H1 (cell line): ENCODE measurements at regions not wholly inside any gene's neighbourhood (a gene's known extent, or its start where the extent isn't known, plus 50 kb on each side); places are given as distances from the start of the nearest gene placed in this dataset.

ENCODE experiments used
- CTCF ChIA-PET: fragments of 300-600 bp; sonication (Branson Sonifier 250); formaldehyde crosslinking; loops from one replicate; lab custom pipeline; 2021; ENCODE audit not compliant: partially characterized antibody; lab: Charles Lee
- POLR2A ChIA-PET: fragments of 300-600 bp; sonication (Branson Sonifier 250); formaldehyde crosslinking; loops from one replicate; lab custom pipeline; 2021; ENCODE audit warnings: inconsistent platforms; ENCODE audit not compliant: partially characterized antibody; lab: Charles Lee
- DNase-seq, 2 experiments: peaks; one replicate each; pipeline versions ENCODE4 v3.0.0 to v3.0.0-alpha.2; 2010 to 2022; ENCODE audit warnings: low spot score in 2 of 2, low read depth in 1 of 2, mixed read lengths in 1 of 2
- FAIRE-seq: peaks from 2 replicates; lab custom pipeline; 2011; peaks lifted over from hg19 to GRCh38; lab: Jason Lieb, UNC
- H2AFZ ChIP-seq: 2 replicates; pipeline ENCODE4 v1.8.1; 2012; ENCODE audit warnings: low read length, inconsistent platforms
- H2AK5ac ChIP-seq: 2 replicates; pipeline ENCODE4 v1.6.1; 2013; ENCODE audit warnings: low read depth, low read length
- H2BK120ac ChIP-seq: replicated peaks from 2 replicates; pipeline ENCODE3; 2013; ENCODE audit warnings: low read depth, low read length, inconsistent platforms
- H2BK12ac ChIP-seq: 2 replicates; pipeline ENCODE4 v1.6.1; 2013; ENCODE audit warnings: low read depth, low read length
- H2BK15ac ChIP-seq: 2 replicates; pipeline ENCODE4 v1.6.1; 2013; ENCODE audit warnings: low read length
- H2BK20ac ChIP-seq: 2 replicates; pipeline ENCODE4 v1.6.1; 2013; ENCODE audit warnings: low read length
- H2BK5ac ChIP-seq: 2 replicates; pipeline ENCODE4 v1.6.1; 2013; ENCODE audit warnings: low read depth, low read length
- H3K14ac ChIP-seq: 2 replicates; pipeline ENCODE4 v1.6.1; 2013; ENCODE audit warnings: inconsistent platforms; ENCODE audit not compliant: insufficient read length
- H3K18ac ChIP-seq: 2 replicates; pipeline ENCODE4 v1.6.1; 2013; ENCODE audit warnings: low read length; ENCODE audit errors: extremely low read depth
- H3K23ac ChIP-seq: 2 replicates; pipeline ENCODE4 v1.6.1; 2013; ENCODE audit warnings: inconsistent platforms; ENCODE audit not compliant: insufficient read length
- H3K23me2 ChIP-seq: 2 replicates; pipeline ENCODE4 v1.6.1; 2013; ENCODE audit warnings: low read depth, low read length
- H3K27ac ChIP-seq: 2 replicates; pipeline ENCODE4 v1.6.1; 2011; ENCODE audit warnings: low read depth, low read length, inconsistent platforms
- H3K27me3 ChIP-seq, 4 experiments: replicated peaks in 1 of 4; 1 replicate in 1 of 4; 2 replicates in 3 of 4; pipeline versions ENCODE4 v1.6.1 to v1.8.1; 2011 to 2013; ENCODE audit warnings: low read length in 3 of 4, mild to moderate bottlenecking in 3 of 4, inconsistent platforms in 2 of 4, mixed read lengths in 2 of 4, moderate library complexity in 1 of 4; ENCODE audit not compliant: control insufficient read depth in 3 of 4, insufficient read depth in 3 of 4; ENCODE audit errors: extremely low read depth in 1 of 4
- H3K36me3 ChIP-seq, 4 experiments: 2 replicates each; pipeline versions ENCODE4 v1.6.1 to v1.8.1; 2011 to 2013; ENCODE audit warnings: mild to moderate bottlenecking in 4 of 4, low read length in 3 of 4, moderate library complexity in 2 of 4, control low read depth in 1 of 4, inconsistent platforms in 1 of 4; ENCODE audit not compliant: insufficient read depth in 4 of 4, control insufficient read depth in 2 of 4
- H3K4ac ChIP-seq: replicated peaks from 2 replicates; pipeline ENCODE3; 2013; ENCODE audit warnings: low read length, low read depth, mixed read lengths, inconsistent platforms; ENCODE audit not compliant: insufficient read length
- H3K4me1 ChIP-seq, 4 experiments: replicated peaks in 1 of 4; 1 replicate in 1 of 4; 2 replicates in 3 of 4; pipeline versions ENCODE4 v1.6.1 to v1.8.1; 2011 to 2013; ENCODE audit warnings: low read length in 3 of 4, inconsistent platforms in 2 of 4, mixed read lengths in 1 of 4; ENCODE audit not compliant: insufficient read depth in 4 of 4, control insufficient read depth in 3 of 4
- H3K4me2 ChIP-seq, 2 experiments: 2 replicates each; pipeline versions ENCODE4 v1.6.1 to v1.8.1; 2011 to 2013; ENCODE audit warnings: low read depth in 2 of 2, low read length in 2 of 2, control low read depth in 1 of 2, inconsistent platforms in 1 of 2, mild to moderate bottlenecking in 1 of 2; ENCODE audit not compliant: insufficient read depth in 1 of 2
- H3K4me3 ChIP-seq, 4 experiments: fragments of 200-600, 300-600 bp in 1 of 4; sonication (generic), shearing (Covaris generic), sonication (Bioruptor Twin) in 1 of 4; 2 replicates each; pipeline versions ENCODE4 v1.5.1 to v1.8.1; 2011 to 2016; ENCODE audit warnings: low read length in 4 of 4, low read depth in 3 of 4, control low read depth in 2 of 4, inconsistent platforms in 2 of 4, mild to moderate bottlenecking in 2 of 4, mixed read lengths in 1 of 4, moderate library complexity in 1 of 4; ENCODE audit not compliant: insufficient read depth in 2 of 4; ENCODE audit errors: extremely low read depth in 1 of 4
- H3K56ac ChIP-seq: replicated peaks from 2 replicates; pipeline ENCODE3; 2013; ENCODE audit warnings: low read depth, mild to moderate bottlenecking, mixed read lengths, low read length, inconsistent platforms; ENCODE audit not compliant: insufficient read length
- H3K79me1 ChIP-seq: 2 replicates; pipeline ENCODE4 v1.6.1; 2013; ENCODE audit warnings: low read depth, low read length, control low read depth
- H3K79me2 ChIP-seq, 2 experiments: 2 replicates each; pipeline versions ENCODE4 v1.6.1 to v1.8.1; 2012 to 2013; ENCODE audit warnings: low read length in 2 of 2, mild to moderate bottlenecking in 2 of 2, inconsistent platforms in 1 of 2; ENCODE audit not compliant: insufficient read depth in 2 of 2, control insufficient read depth in 1 of 2
- H3K9ac ChIP-seq, 4 experiments: replicated peaks in 1 of 4; 1 replicate in 1 of 4; 2 replicates in 3 of 4; pipeline versions ENCODE4 v1.6.1 to v1.8.1; 2011 to 2013; ENCODE audit warnings: low read depth in 3 of 4, low read length in 3 of 4, control low read depth in 2 of 4, mild to moderate bottlenecking in 2 of 4, moderate library complexity in 2 of 4, inconsistent platforms in 1 of 4; ENCODE audit errors: extremely low read depth in 1 of 4
- H3K9me3 ChIP-seq, 2 experiments: 2 replicates each; pipeline versions ENCODE4 v1.6.1 to v1.8.1; 2012 to 2013; ENCODE audit warnings: mild to moderate bottlenecking in 2 of 2, moderate library complexity in 2 of 2, control low read depth in 1 of 2, inconsistent platforms in 1 of 2, low read depth in 1 of 2, low read length in 1 of 2, mixed read lengths in 1 of 2; ENCODE audit not compliant: insufficient read depth in 2 of 2
- H4K20me1 ChIP-seq, 2 experiments: replicated peaks in 1 of 2; 2 replicates each; pipeline versions ENCODE3 to v1.8.1; 2011 to 2013; ENCODE audit warnings: inconsistent platforms in 2 of 2, low read length in 2 of 2, mild to moderate bottlenecking in 1 of 2; ENCODE audit not compliant: insufficient read depth in 2 of 2, control insufficient read depth in 1 of 2
- H4K5ac ChIP-seq: 2 replicates; pipeline ENCODE4 v1.6.1; 2013; ENCODE audit warnings: low read length, low read depth, mixed read lengths, inconsistent platforms; ENCODE audit not compliant: insufficient read length
- H4K8ac ChIP-seq: 2 replicates; pipeline ENCODE4 v1.8.0; 2013; ENCODE audit warnings: mild to moderate bottlenecking, moderate library complexity, low read length, inconsistent platforms; ENCODE audit not compliant: insufficient read depth; ENCODE audit errors: extremely low read depth
- H4K91ac ChIP-seq: replicated peaks from 2 replicates; pipeline ENCODE3; 2013; ENCODE audit warnings: low read length, mixed read lengths, inconsistent platforms; ENCODE audit not compliant: insufficient read length
- ATF3 ChIP-seq: IDR thresholded peaks from 2 replicates; pipeline ENCODE4 v1.6.1; 2011; ENCODE audit warnings: low read depth, mild to moderate bottlenecking, low read length; ENCODE audit not compliant: insufficient read depth
- BACH1 ChIP-seq: IDR thresholded peaks from 2 replicates; pipeline ENCODE4 v1.6.1; 2012; ENCODE audit warnings: low read length, improper control_type of control experiment
- CHD1 ChIP-seq: IDR thresholded peaks from 2 replicates; pipeline ENCODE4 v1.6.1; 2012; ENCODE audit warnings: low read depth, low read length, improper control_type of control experiment
- CTBP2 ChIP-seq: IDR thresholded peaks from 2 replicates; pipeline ENCODE4 v1.7.0; 2011; ENCODE audit warnings: borderline replicate concordance, mild to moderate bottlenecking, moderate library complexity, mixed read lengths, low read length; ENCODE audit not compliant: insufficient read depth, insufficient read length
- EGR1 ChIP-seq: IDR thresholded peaks from 2 replicates; pipeline ENCODE4 v1.6.1; 2011; ENCODE audit warnings: low read depth, low read length, borderline replicate concordance
- EZH2 ChIP-seq: fragments of 200-600 bp; sonication (generic); IDR thresholded peaks from 2 replicates; pipeline ENCODE4 v1.7.1; 2012; ENCODE audit warnings: low read depth, mild to moderate bottlenecking, moderate library complexity, low read length, inconsistent platforms; ENCODE audit not compliant: severe bottlenecking
- GABPA ChIP-seq: IDR thresholded peaks from 2 replicates; pipeline ENCODE4 v1.6.1; 2011; ENCODE audit warnings: mild to moderate bottlenecking, low read length, moderate library complexity, borderline replicate concordance; ENCODE audit not compliant: insufficient read depth
- GTF2F1 ChIP-seq: IDR thresholded peaks from 2 replicates; pipeline ENCODE4 v1.6.1; 2012; ENCODE audit warnings: low read depth, low read length, improper control_type of control experiment, borderline replicate concordance
- HDAC2 ChIP-seq, 2 experiments: fragments of 300-600 bp in 1 of 2; sonication (generic) in 1 of 2; IDR thresholded peaks; 2 replicates each; pipeline ENCODE4 v1.6.1; 2011 to 2012; ENCODE audit warnings: low read depth in 2 of 2, low read length in 2 of 2, mild to moderate bottlenecking in 2 of 2, moderate library complexity in 2 of 2, borderline replicate concordance in 1 of 2, inconsistent platforms in 1 of 2
- POU5F1 ChIP-seq: IDR thresholded peaks from 2 replicates; pipeline ENCODE4 v1.6.1; 2011; ENCODE audit warnings: low read depth, mild to moderate bottlenecking, low read length, moderate library complexity
- RNF2 ChIP-seq: fragments of 200-900, 300-1000 bp; sonication (generic); IDR thresholded peaks from 2 replicates; pipeline ENCODE4 v1.7.1; 2016; ENCODE audit warnings: borderline replicate concordance, low read depth, mild to moderate bottlenecking, antibody characterized with exemption, low read length; ENCODE audit not compliant: poor library complexity, severe bottlenecking; ENCODE audit errors: missing control alignments
- SAP30 ChIP-seq: fragments of 300-600 bp; sonication (generic); IDR thresholded peaks from 2 replicates; pipeline ENCODE4 v1.7.1; 2012; ENCODE audit warnings: low read length, moderate library complexity, mild to moderate bottlenecking, inconsistent platforms; ENCODE audit not compliant: insufficient read depth, insufficient replicate concordance
- SRF ChIP-seq: IDR thresholded peaks from 2 replicates; pipeline ENCODE4 v1.6.1; 2011; ENCODE audit warnings: mild to moderate bottlenecking, low read depth, low read length, moderate library complexity
- WGBS, 2 experiments: shearing (Covaris generic) in 1 of 2; methylation state at CpG; one replicate each; pipeline versions ENCODE4 v1.1.6 to v1.1.7; 2013 to 2015; ENCODE audit warnings: low lambda C conversion rate in 2 of 2, mixed read lengths in 2 of 2, inconsistent platforms in 1 of 2, low coverage in 1 of 2, missing lambda C conversion rate in 1 of 2; ENCODE audit not compliant: insufficient replicate concordance in 2 of 2, insufficient coverage in 1 of 2, insufficient read length in 1 of 2; ENCODE audit errors: extremely low coverage in 1 of 2, missing lambda C conversion rate in 1 of 2; 5-methylcytosine and 5-hydroxymethylcytosine counted together

GRCh38 chr15:62475591-62475990 lies 310.5 kb upstream of the C2CD4B start:
- Histone ChIP-seq H3K23me2 (no peaks in the 10 kb centered on the region), H3K79me2 (no peaks in the 10 kb centered on the region), H4K5ac (no peak overlapping the region), H2BK20ac (no peak overlapping the region), H3K4me3 (no peak overlapping the region), H3K23ac (no peak overlapping the region), H3K27me3 (no peaks in the 10 kb centered on the region), H4K8ac (no peak overlapping the region), H3K14ac (no peak overlapping the region), H3K56ac (no peak overlapping the region), H2AK5ac (no peak overlapping the region), H3K79me1 (peaks cover 3% of the 10 kb centered on the region; the same call in 1 of the 2 replicates), H3K27ac (no peak overlapping the region), H2BK120ac (no peak overlapping the region), H3K4me2 (no peak overlapping the region), H3K18ac (no peak overlapping the region), H3K9me3 (no peaks in the 10 kb centered on the region), H3K4ac (no peak overlapping the region), H2BK5ac (no peak overlapping the region), H2BK15ac (no peak overlapping the region), H2BK12ac (no peak overlapping the region), H4K91ac (no peak overlapping the region), H3K36me3 (no peaks in the 10 kb centered on the region), H3K9ac (no peak overlapping the region), H3K4me1 (peaks cover 2 to 12% (median 3%) of the 10 kb centered on the region in 4 experiments; a peak in 6 of 7 replicates), H2AFZ (no peak overlapping the region), H4K20me1 (no peaks in the 10 kb centered on the region)
- DNase-seq: no peak
- ChIA-PET POLR2A (no interaction called here), CTCF (interaction anchor here (1.3 to 1.5 kb wide), 2 partner anchors 10 to 267 kb away, joined by 3 to 4 read pairs; no protein-coding TSS in a partner anchor)
- no peak for FAIRE-seq
- WGBS, 2 experiments: 88% methylated on average over 2 of the region's 2 CpGs; no CpG with 5 or more reads in 1 of the 2 experiments
- no peak for TF ChIP-seq GTF2F1
- TF ChIP-seq GABPA: no peak
- TF ChIP-seq HDAC2 (IDR thresholded peaks at IDR 0.05; ENCODE audit: borderline replicate concordance in 1 of 2, low read depth in 2 of 2, low read length in 2 of 2): no peak
- TF ChIP-seq EZH2: no peak
- TF ChIP-seq ATF3: no peak
- no peak for TF ChIP-seq RNF2
- no peak for TF ChIP-seq CHD1
- no peak for TF ChIP-seq CTBP2
- TF ChIP-seq SAP30: no peak
- TF ChIP-seq EGR1: no peak
- no peak for TF ChIP-seq BACH1
- no peak for TF ChIP-seq SRF
- no peak for TF ChIP-seq POU5F1
